K562 (cell line): ENCODE measurements at regions not wholly inside any gene's neighbourhood (a gene's known extent, or its start where the extent isn't known, plus 50 kb on each side); places are given as distances from the start of the nearest gene placed in this dataset.
A peak's percentile ranks its signal among the peaks of the same experiment; 100 is the strongest.

Experiments
- CREM ChIP-seq: IDR thresholded peaks from 2 replicates; pipeline ENCODE4 v1.6.1; 2014; ENCODE audit warnings: antibody characterized with exemption, low read depth
- EHMT2 ChIP-seq: fragments of 450-650 bp; IDR thresholded peaks from 2 replicates; pipeline ENCODE4 v1.6.1; 2018; ENCODE audit warnings: antibody characterized with exemption
- ESRRA ChIP-seq: fragments of 450-650 bp; IDR thresholded peaks from 2 replicates; pipeline ENCODE4 v1.6.1; 2014; ENCODE audit warnings: low read depth, mild to moderate bottlenecking, moderate library complexity, borderline replicate concordance
- HMGXB4 ChIP-seq: sonication (generic); formaldehyde crosslinking; IDR thresholded peaks from 2 replicates; pipeline ENCODE4 v1.8.1; 2023; ENCODE audit warnings: mild to moderate bottlenecking, missing genetic modification reagents
- HNRNPH1 ChIP-seq: fragments of 200-400 bp; formaldehyde crosslinking; optimal IDR thresholded peaks from 2 replicates; pipeline ENCODE3; 2017; ENCODE audit warnings: low read depth, mild to moderate bottlenecking, low read length, moderate library complexity
- NFIC ChIP-seq: fragments of 450-650 bp; IDR thresholded peaks from 2 replicates; pipeline ENCODE4 v1.6.1; 2017; ENCODE audit warnings: mild to moderate bottlenecking, inconsistent platforms
- NRF1 ChIP-seq, 2 experiments: fragments of 450-650 bp; IDR thresholded peaks in 1 of 2; conservative IDR thresholded peaks in 1 of 2; 2 replicates each; pipeline ENCODE4 v1.6.1; 2014; ENCODE audit warnings: mild to moderate bottlenecking in 2 of 2
- PRDM10 ChIP-seq: fragments of 450-650 bp; IDR thresholded peaks from 2 replicates; pipeline ENCODE4 v1.6.1; 2018; ENCODE audit not compliant: partially characterized antibody
- SMAD4 ChIP-seq: fragments of 250-450 bp; sonication (Bioruptor Pico); conservative IDR thresholded peaks from 2 replicates; pipeline ENCODE4 v1.8.0; 2021; ENCODE audit warnings: inconsistent platforms, mild to moderate bottlenecking, moderate library complexity
- SMARCA4 ChIP-seq: fragments of 450-650 bp; IDR thresholded peaks from 2 replicates; pipeline ENCODE4 v1.6.1; 2016
- SPI1 ChIP-seq: IDR thresholded peaks from 2 replicates; pipeline ENCODE4 v1.6.1; 2011; ENCODE audit warnings: low read depth, low read length, control low read depth, borderline replicate concordance
- TAF9B ChIP-seq: fragments of 450-650 bp; IDR thresholded peaks from 2 replicates; pipeline ENCODE4 v1.6.1; 2018; ENCODE audit warnings: mild to moderate bottlenecking; ENCODE audit not compliant: partially characterized antibody
- TCF3 ChIP-seq: sonication (generic); formaldehyde crosslinking; IDR thresholded peaks from 2 replicates; pipeline ENCODE4 v1.4.0; 2020; ENCODE audit warnings: mild to moderate bottlenecking, missing genetic modification reagents
- ZBTB26 ChIP-seq: fragments of 450-650 bp; formaldehyde crosslinking; IDR thresholded peaks from 2 replicates; pipeline ENCODE4 v1.4.0; 2022; ENCODE audit warnings: missing genetic modification characterization
- ZFP1 ChIP-seq: fragments of 450-650 bp; formaldehyde crosslinking; IDR thresholded peaks from 2 replicates; pipeline ENCODE4 v1.4.0; 2020; ENCODE audit warnings: mild to moderate bottlenecking, mixed read lengths
- ZNF354B ChIP-seq: fragments of 250-450 bp; sonication (Bioruptor Pico); IDR thresholded peaks from 2 replicates; pipeline ENCODE4 v1.4.0; 2020
- ZNF609 ChIP-seq: sonication (generic); formaldehyde crosslinking; IDR thresholded peaks from 2 replicates; pipeline ENCODE4 v1.8.1; 2023; ENCODE audit warnings: missing genetic modification reagents, mild to moderate bottlenecking, borderline replicate concordance

- TF ChIP-seq HNRNPH1 (no peak), ZNF354B (no peak), TCF3 (peak; percentile 86), NFIC (peak; percentile 76), ESRRA (peak; percentile 76), HMGXB4 (CRISPR knock-in tag) (no peak; the same call in 1 of the 2 replicates), PRDM10 (peak; percentile 46), EHMT2 (peak; percentile 61; the same call in 1 of the 2 replicates), ZFP1 (no peak), SMAD4 (CRISPR knock-in tag) (peak; percentile 96), SPI1 (peak; percentile 76), ZBTB26 (CRISPR knock-in tag) (no peak), TAF9B (peak; percentile 57), CREM (peak; percentile 79), SMARCA4 (peak; percentile 89), NRF1 (conservative IDR thresholded peaks at IDR 0.05 in 1 of 2, IDR thresholded peaks at IDR 0.05 in 1 of 2) (peak; percentile 41 to 48; a peak in 3 of 4 replicates), ZNF609 (CRISPR knock-in tag) (no peak)
Measured at GRCh38 chr3:193910886-193911738, 224.8 kb upstream of the HES1 start (continued).
